GM12878 (cell line): ENCODE measurements at regions not wholly inside any gene's neighbourhood (a gene's known extent, or its start where the extent isn't known, plus 50 kb on each side); places are given as distances from the start of the nearest gene placed in this dataset.

Experiments used
- PAX5 ChIP-seq: IDR thresholded peaks from 2 replicates; pipeline ENCODE4 v1.6.1; 2011; ENCODE audit warnings: low read depth, low read length, borderline replicate concordance
- POLR2A ChIP-seq: IDR thresholded peaks from 2 replicates; pipeline ENCODE4 v1.6.1; 2011; ENCODE audit warnings: low read depth, mild to moderate bottlenecking, low read length
- POLR2AphosphoS5 ChIP-seq: IDR thresholded peaks from 2 replicates; pipeline ENCODE4 v1.6.1; 2011; ENCODE audit warnings: mild to moderate bottlenecking, low read length, inconsistent platforms
- YBX1 ChIP-seq: fragments of 450-650 bp; IDR thresholded peaks from 2 replicates; pipeline ENCODE4 v1.6.1; 2016; ENCODE audit warnings: antibody characterized with exemption
- YY1 ChIP-seq: IDR thresholded peaks from 2 replicates; pipeline ENCODE4 v1.6.1; 2011; ENCODE audit warnings: low read depth, mild to moderate bottlenecking, low read length
- ZNF207 ChIP-seq: fragments of 450-650 bp; IDR thresholded peaks from 2 replicates; pipeline ENCODE4 v1.6.1; 2014; ENCODE audit warnings: antibody characterized with exemption, mild to moderate bottlenecking, borderline replicate concordance
- TF ChIP-seq, protein P1 (sequence below): IDR thresholded peaks from 2 replicates; pipeline ENCODE4 v1.6.1; 2011; ENCODE audit warnings: borderline replicate concordance, low read depth, mild to moderate bottlenecking, moderate library complexity, mixed read lengths, low read length; ENCODE audit not compliant: insufficient read depth; ENCODE audit errors: extremely low read length

DNA sequence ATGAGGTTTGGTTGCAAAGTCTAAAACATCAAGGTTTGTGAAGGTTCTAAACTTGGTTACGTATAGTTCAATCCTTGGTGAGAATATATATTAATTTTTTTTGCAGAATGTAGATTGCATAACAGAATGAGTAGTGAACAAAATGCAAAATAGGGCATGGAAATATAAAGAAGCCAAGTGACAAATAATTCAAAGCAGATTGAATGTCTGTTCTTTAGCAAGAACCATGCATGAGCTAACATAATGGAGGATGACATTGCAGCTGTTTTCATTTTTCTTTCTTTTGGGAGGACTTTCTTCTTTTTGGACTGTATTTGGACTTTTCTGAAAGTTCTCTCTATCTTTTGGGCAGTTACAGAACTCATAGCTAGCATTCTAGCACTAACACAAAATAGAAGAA lies 194.8 kb upstream of the MRPS30 start:
- no peak for TF ChIP-seq POLR2A
- TF ChIP-seq ZNF207: no peak
- TF ChIP-seq YY1: no peak
- no peak for TF ChIP-seq PAX5
- no peak for TF ChIP-seq POLR2AphosphoS5
- TF ChIP-seq YBX1: no peak
- TF ChIP-seq, protein P1, sequence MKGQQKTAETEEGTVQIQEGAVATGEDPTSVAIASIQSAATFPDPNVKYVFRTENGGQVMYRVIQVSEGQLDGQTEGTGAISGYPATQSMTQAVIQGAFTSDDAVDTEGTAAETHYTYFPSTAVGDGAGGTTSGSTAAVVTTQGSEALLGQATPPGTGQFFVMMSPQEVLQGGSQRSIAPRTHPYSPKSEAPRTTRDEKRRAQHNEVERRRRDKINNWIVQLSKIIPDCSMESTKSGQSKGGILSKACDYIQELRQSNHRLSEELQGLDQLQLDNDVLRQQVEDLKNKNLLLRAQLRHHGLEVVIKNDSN: no peak
